ENCODE measurements at regions not wholly inside any gene's neighbourhood (a gene's known extent, or its start where the extent isn't known, plus 50 kb on each side); places are given as distances from the start of the nearest gene placed in this dataset.
A peak's percentile ranks its signal among the peaks of the same experiment; 100 is the strongest.

DNA sequence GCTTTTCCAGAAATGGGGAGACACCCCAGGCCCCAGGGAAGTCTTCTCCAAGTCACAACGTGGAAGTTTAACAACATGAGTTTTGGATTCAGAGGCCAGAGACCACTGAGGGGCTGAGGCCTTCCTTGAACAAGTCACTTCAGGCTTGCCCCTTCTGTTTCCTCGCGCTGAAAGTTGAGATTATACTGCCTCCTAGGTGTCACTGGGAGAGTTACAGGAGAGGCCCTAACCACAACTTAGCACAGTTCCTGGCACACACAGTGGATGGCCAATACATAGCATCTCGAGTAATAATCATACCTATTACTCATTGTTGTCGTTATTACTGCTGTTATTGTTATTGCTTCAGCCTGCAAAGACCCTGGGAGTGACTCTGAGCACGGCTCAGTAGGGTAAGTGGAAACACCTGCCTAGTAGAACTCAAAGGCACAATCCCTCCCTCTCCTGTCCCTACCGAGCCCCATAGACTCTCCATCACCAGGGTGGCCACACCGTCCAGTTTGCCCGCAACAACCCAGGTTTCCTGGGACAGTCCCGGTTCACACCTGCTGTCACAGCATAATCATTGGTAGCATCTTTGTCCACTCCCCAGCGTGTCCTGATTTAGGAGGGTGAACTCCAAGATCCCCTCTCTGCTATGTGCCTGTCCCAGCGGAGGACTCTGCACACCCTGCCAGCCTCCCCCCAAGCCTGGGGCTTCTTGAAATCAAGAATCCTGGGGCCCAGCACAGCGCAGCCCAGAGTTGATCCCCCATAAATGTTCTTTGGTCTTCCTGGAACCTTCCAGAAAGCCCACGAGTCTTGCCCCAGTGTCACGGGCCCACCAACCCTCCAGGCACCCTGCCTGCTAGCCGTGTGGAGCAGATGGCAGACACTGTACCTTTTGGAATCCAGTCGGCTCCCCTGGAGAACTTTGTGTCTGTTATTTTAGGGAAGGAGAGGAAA, 85.0 kb downstream of the SYNE3 start:
- peak; percentile 47 for TF ChIP-seq CTCF (IDR thresholded peaks at IDR 0.05; ENCODE audit: low read depth, low read length)
- TF ChIP-seq EZH2phosphoT487 (IDR thresholded peaks at IDR 0.05; ENCODE audit: low read depth) = no peak
